A673 (cell line): ENCODE measurements at regions not wholly inside any gene's neighbourhood (a gene's known extent, or its start where the extent isn't known, plus 50 kb on each side); places are given as distances from the start of the nearest gene placed in this dataset.

Source experiments
- CTCF ChIP-seq: fragments of 300-800, 200-600 bp; sonication (generic); conservative IDR thresholded peaks from 2 replicates; pipeline ENCODE4 v1.5.1; 2017; ENCODE audit warnings: low read depth, mild to moderate bottlenecking, antibody characterized with exemption, low read length, moderate library complexity, mixed read lengths
- EZH2 ChIP-seq: fragments of 200-600 bp; sonication (generic); IDR thresholded peaks from 2 replicates; pipeline ENCODE4 v1.6.1; 2017; ENCODE audit warnings: borderline replicate concordance, low read depth, mild to moderate bottlenecking, mixed read lengths, antibody characterized with exemption, low read length; ENCODE audit not compliant: poor library complexity, severe bottlenecking

DNA sequence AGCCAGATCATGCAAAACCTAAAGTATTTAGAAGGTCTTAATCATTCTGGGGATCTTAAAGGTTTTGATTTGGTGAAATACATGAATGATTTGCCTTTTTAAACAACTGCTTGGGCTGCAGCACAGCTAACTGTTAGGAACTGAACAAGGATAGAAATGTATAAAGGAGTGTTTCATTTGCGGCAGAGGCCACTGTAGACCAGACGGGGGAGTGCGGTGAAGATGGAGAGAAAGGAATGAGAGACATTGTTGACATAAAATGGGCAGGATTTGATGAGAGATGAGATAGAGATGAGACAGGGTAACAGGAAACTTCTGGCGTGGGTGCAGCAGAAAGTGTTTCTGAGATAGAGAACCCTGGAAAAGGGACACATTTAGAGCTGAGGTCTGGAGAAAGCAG is 308.1 kb downstream of the TMX3 start:
- TF ChIP-seq CTCF (no peak), EZH2 (no peak)
